Suprapubic skin (tissue), 4 donors: ENCODE measurements at regions not wholly inside any gene's neighbourhood (a gene's known extent, or its start where the extent isn't known, plus 50 kb on each side); places are given as distances from the start of the nearest gene placed in this dataset.
"Not testable (repeated sequence)": the region's sequence is repeated elsewhere in the genome, so short reads cannot be mapped to it uniquely, and the experiment has no call there.

Experiments
- EP300 ChIP-seq: sonication (generic); formaldehyde crosslinking; IDR thresholded peaks from one replicate; pipeline ENCODE4 v1.6.1; 2017; ENCODE audit warnings: antibody characterized with exemption
- POLR2A ChIP-seq, 2 donors: fragments of 450-650 bp; IDR thresholded peaks; one replicate each; pipeline ENCODE4 v1.6.1; 2017; ENCODE audit warnings: antibody characterized with exemption in 2 of 2, mild to moderate bottlenecking in 2 of 2, moderate library complexity in 2 of 2
- POLR2AphosphoS5 ChIP-seq, 3 donors: sonication (generic); formaldehyde crosslinking; IDR thresholded peaks; one replicate each; pipeline ENCODE4 v1.6.1; 2017; ENCODE audit warnings: antibody characterized with exemption in 3 of 3

- not testable (repeated sequence) for TF ChIP-seq POLR2A (IDR thresholded peaks at IDR 0.05); POLR2AphosphoS5 (IDR thresholded peaks at IDR 0.05); EP300
Observed at GRCh38 chr3:35482566-35482965, 156.8 kb upstream of the ARPP21 start.
